Body of pancreas (tissue), 4 donors: ENCODE measurements at regions not wholly inside any gene's neighbourhood (a gene's known extent, or its start where the extent isn't known, plus 50 kb on each side); places are given as distances from the start of the nearest gene placed in this dataset.

ENCODE experiments used
- POLR2A ChIP-seq, 3 donors: fragments of 450-650 bp; IDR thresholded peaks; one replicate each; pipeline ENCODE4 v1.6.1; 2016; ENCODE audit warnings: antibody characterized with exemption in 3 of 3, mild to moderate bottlenecking in 2 of 3
- TF ChIP-seq, protein P1 (sequence below), 7 experiments: fragments of 450-650 bp in 4 of 7; fragments of 200-600 bp in 3 of 7; sonication (generic) in 3 of 7; IDR thresholded peaks; one replicate each; pipeline ENCODE4 v1.5.1; 2016 to 2019; ENCODE audit warnings: antibody characterized with exemption in 7 of 7

DNA sequence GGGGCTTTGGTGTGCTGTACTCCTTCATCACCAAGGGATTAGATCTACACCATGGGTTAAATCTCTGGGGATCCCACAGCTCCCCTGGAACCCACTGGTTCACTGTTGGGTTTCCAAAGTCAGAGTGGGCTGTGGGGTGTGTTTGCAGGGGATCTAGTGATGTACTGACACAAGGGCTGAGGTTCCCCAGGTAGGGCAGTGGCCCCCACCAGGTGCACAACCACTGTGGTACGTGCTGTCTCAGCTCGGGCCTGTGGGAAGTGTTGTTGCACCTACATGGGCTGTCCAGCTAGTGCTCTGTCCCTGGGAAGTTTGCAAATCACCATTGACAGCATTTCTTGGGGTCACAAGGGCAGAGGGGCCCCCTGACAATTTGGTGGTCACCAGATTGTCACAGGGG is 134.4 kb upstream of the CDH8 start:
- TF ChIP-seq, protein P1, sequence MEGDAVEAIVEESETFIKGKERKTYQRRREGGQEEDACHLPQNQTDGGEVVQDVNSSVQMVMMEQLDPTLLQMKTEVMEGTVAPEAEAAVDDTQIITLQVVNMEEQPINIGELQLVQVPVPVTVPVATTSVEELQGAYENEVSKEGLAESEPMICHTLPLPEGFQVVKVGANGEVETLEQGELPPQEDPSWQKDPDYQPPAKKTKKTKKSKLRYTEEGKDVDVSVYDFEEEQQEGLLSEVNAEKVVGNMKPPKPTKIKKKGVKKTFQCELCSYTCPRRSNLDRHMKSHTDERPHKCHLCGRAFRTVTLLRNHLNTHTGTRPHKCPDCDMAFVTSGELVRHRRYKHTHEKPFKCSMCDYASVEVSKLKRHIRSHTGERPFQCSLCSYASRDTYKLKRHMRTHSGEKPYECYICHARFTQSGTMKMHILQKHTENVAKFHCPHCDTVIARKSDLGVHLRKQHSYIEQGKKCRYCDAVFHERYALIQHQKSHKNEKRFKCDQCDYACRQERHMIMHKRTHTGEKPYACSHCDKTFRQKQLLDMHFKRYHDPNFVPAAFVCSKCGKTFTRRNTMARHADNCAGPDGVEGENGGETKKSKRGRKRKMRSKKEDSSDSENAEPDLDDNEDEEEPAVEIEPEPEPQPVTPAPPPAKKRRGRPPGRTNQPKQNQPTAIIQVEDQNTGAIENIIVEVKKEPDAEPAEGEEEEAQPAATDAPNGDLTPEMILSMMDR (IDR thresholded peaks at IDR 0.05): no peak
- no peak for TF ChIP-seq POLR2A (IDR thresholded peaks at IDR 0.05)
